CD4-positive, alpha-beta T cell (primary cell): ENCODE measurements at regions not wholly inside any gene's neighbourhood (a gene's known extent, or its start where the extent isn't known, plus 50 kb on each side); places are given as distances from the start of the nearest gene placed in this dataset.

ENCODE experiments used
- ATAC-seq: fragments of 200-7000 bp; cut with Tn5 transposase; one replicate; pipeline ENCODE4 v1.10.0; 2022; ENCODE audit warnings: mild to moderate bottlenecking; ENCODE audit not compliant: poor library complexity
- CTCF ChIA-PET: fragments of 350-600 bp; sonication (Branson Sonifier 250); formaldehyde crosslinking; loops from one replicate; lab custom pipeline; 2021; ENCODE audit warnings: antibody characterized with exemption, inconsistent platforms; lab: Charles Lee
- POLR2A ChIA-PET: fragments of 350-600 bp; sonication (Branson Sonifier 250); formaldehyde crosslinking; loops from one replicate; lab custom pipeline; 2021; ENCODE audit warnings: antibody characterized with exemption, inconsistent platforms; lab: Charles Lee
- DNase-seq, 14 experiments: peaks; one replicate each; pipeline ENCODE4 v3.0.0-alpha.2; 2013 to 2020; ENCODE audit warnings: mixed read lengths in 2 of 14
- H3K27ac ChIP-seq, 2 donors: one replicate each; pipeline versions ENCODE4 v1.5.1 to v1.7.0; 2013; ENCODE audit warnings: low read length in 2 of 2, low read depth in 1 of 2, mild to moderate bottlenecking in 1 of 2
- H3K27me3 ChIP-seq, 2 experiments: 1 replicate in 1 of 2; 2 replicates in 1 of 2; pipeline versions ENCODE4 v1.6.1 to v1.7.0; 2013; ENCODE audit warnings: low read length in 2 of 2, control low read depth in 1 of 2, mild to moderate bottlenecking in 1 of 2, moderate library complexity in 1 of 2; ENCODE audit not compliant: insufficient read depth in 2 of 2, control insufficient read depth in 1 of 2
- H3K36me3 ChIP-seq: one replicate; pipeline ENCODE4 v1.6.1; 2013; ENCODE audit warnings: low read length, control low read depth; ENCODE audit not compliant: insufficient read depth
- H3K4me1 ChIP-seq: one replicate; pipeline ENCODE4 v1.6.1; 2013; ENCODE audit warnings: low read length, control low read depth; ENCODE audit not compliant: insufficient read depth
- H3K4me3 ChIP-seq: one replicate; pipeline ENCODE4 v1.5.1; 2013; ENCODE audit warnings: mild to moderate bottlenecking, low read length, moderate library complexity
- H3K9me3 ChIP-seq, 2 experiments: 1 replicate in 1 of 2; 2 replicates in 1 of 2; pipeline versions ENCODE4 v1.6.1 to v1.7.0; 2013; ENCODE audit warnings: low read length in 2 of 2, mild to moderate bottlenecking in 2 of 2, control low read depth in 1 of 2, moderate library complexity in 1 of 2; ENCODE audit not compliant: control insufficient read depth in 1 of 2, insufficient read depth in 1 of 2
- H3K27ac Mint-ChIP-seq: one replicate; pipeline ENCODE4 v1.8.0; 2020; ENCODE audit warnings: mixed read lengths
- H3K27me3 Mint-ChIP-seq: one replicate; pipeline ENCODE4 v1.8.0; 2021; ENCODE audit warnings: mixed read lengths
- H3K36me3 Mint-ChIP-seq: one replicate; pipeline ENCODE4 v1.8.0; 2021; ENCODE audit warnings: low read depth, mixed read lengths
- H3K4me1 Mint-ChIP-seq: one replicate; pipeline ENCODE4 v1.8.0; 2021; ENCODE audit warnings: low read depth, mixed read lengths
- H3K4me3 Mint-ChIP-seq: one replicate; pipeline ENCODE4 v1.8.0; 2020; ENCODE audit warnings: mild to moderate bottlenecking, mixed read lengths
- H3K9me3 Mint-ChIP-seq: one replicate; pipeline ENCODE4 v1.8.0; 2020; ENCODE audit warnings: mixed read lengths
- CTCF ChIP-seq: fragments of 200-600 bp; IDR thresholded peaks from one replicate; pipeline ENCODE4 v1.8.0; 2022; ENCODE audit warnings: antibody characterized with exemption, mild to moderate bottlenecking
- intact Hi-C, 2 experiments: fragments of 100-400 bp; cut with DNase I in 1 of 2; cut with micrococcal nuclease in 1 of 2; formaldehyde crosslinking; loops; one replicate each; pipeline versions ENCODE4 v1.15.1 to v1.9.0; 2023 to 2025; cut with DNase I, micrococcal nuclease

- POLR2A ChIA-PET: no interaction called here
Observed at GRCh38 chr3:105948101-105948500, 79.3 kb upstream of the CBLB start.

GRCh38 chr3:105950881-105951600, 82.2 kb upstream of the CBLB start:
- Histone ChIP-seq H3K36me3 (no peaks in the 10 kb centered on the region), H3K4me3 (no peak overlapping the region), H3K9me3 (no peaks in the 10 kb centered on the region), H3K27me3 (no peaks in the 10 kb centered on the region), H3K4me1 (no peaks in the 10 kb centered on the region), H3K27ac (no peak overlapping the region)
- DNase-seq: no peak
- Mint-ChIP-seq H3K9me3 (no peaks in the 10 kb centered on the region), H3K4me3 (no peak overlapping the region), H3K4me1 (no peaks in the 10 kb centered on the region), H3K27ac (no peak overlapping the region), H3K27me3 (no peaks in the 10 kb centered on the region), H3K36me3 (no peaks in the 10 kb centered on the region)
- intact Hi-C loops: no loop called here
- CTCF ChIA-PET: no interaction called here
- no peak for ATAC-seq
- TF ChIP-seq CTCF: no peak
- POLR2A ChIA-PET: no interaction called here

More at GRCh38 chr3:105948101-105948500, 79.3 kb upstream of the CBLB start:
- no peak for TF ChIP-seq CTCF
- Mint-ChIP-seq H3K36me3 (no peaks in the 10 kb centered on the region), H3K27me3 (no peaks in the 10 kb centered on the region), H3K27ac (no peak overlapping the region), H3K4me3 (no peak overlapping the region), H3K4me1 (no peaks in the 10 kb centered on the region), H3K9me3 (no peaks in the 10 kb centered on the region)
- no peak for ATAC-seq
- no peak for DNase-seq
- H3K4me3 ChIP-seq: no peak overlapping the region
- no peak overlapping the region for H3K27ac ChIP-seq
- intact Hi-C loops: no loop called here
- H3K9me3 ChIP-seq: no peaks in the 10 kb centered on the region
- H3K36me3 ChIP-seq: no peaks in the 10 kb centered on the region
- no peaks in the 10 kb centered on the region for H3K4me1 ChIP-seq
- CTCF ChIA-PET: no interaction called here
- H3K27me3 ChIP-seq: no peaks in the 10 kb centered on the region

GRCh38 chr3:105953831-105954230, 85.0 kb upstream of the CBLB start:
- H3K4me1 ChIP-seq: no peaks in the 10 kb centered on the region
- H3K27me3 ChIP-seq: no peaks in the 10 kb centered on the region
- CTCF ChIA-PET: no interaction called here
- H3K36me3 Mint-ChIP-seq: no peaks in the 10 kb centered on the region
- no peaks in the 10 kb centered on the region for H3K27me3 Mint-ChIP-seq
- intact Hi-C loops: no loop called here
- H3K36me3 ChIP-seq: no peaks in the 10 kb centered on the region
- H3K4me3 ChIP-seq: no peak overlapping the region
- no peaks in the 10 kb centered on the region for H3K4me1 Mint-ChIP-seq
- no peak overlapping the region for H3K27ac Mint-ChIP-seq
- ATAC-seq (no peak), DNase-seq (no peak)
- POLR2A ChIA-PET: no interaction called here
- no peak for TF ChIP-seq CTCF
- no peaks in the 10 kb centered on the region for H3K9me3 ChIP-seq
- no peaks in the 10 kb centered on the region for H3K9me3 Mint-ChIP-seq
- no peak overlapping the region for H3K4me3 Mint-ChIP-seq
- H3K27ac ChIP-seq: no peak overlapping the region
